Bronchial epithelial cell (primary cell): ENCODE measurements at regions not wholly inside any gene's neighbourhood (a gene's known extent, or its start where the extent isn't known, plus 50 kb on each side); places are given as distances from the start of the nearest gene placed in this dataset.

Experiments
- DNase-seq: peaks from one replicate; pipeline ENCODE4 v3.0.0-alpha.2; 2010; ENCODE audit warnings: low read depth
- FAIRE-seq: peaks from 2 replicates; lab custom pipeline; 2011; peaks lifted over from hg19 to GRCh38; lab: Jason Lieb, UNC
- H3K27me3 ChIP-seq: 2 replicates; pipeline ENCODE4 v1.5.1; 2011; ENCODE audit warnings: low read length; ENCODE audit not compliant: control insufficient read depth, insufficient read depth
- H3K36me3 ChIP-seq: 2 replicates; pipeline ENCODE4 v1.5.1; 2011; ENCODE audit warnings: low read length; ENCODE audit not compliant: control insufficient read depth, insufficient read depth
- H3K4me3 ChIP-seq: 2 replicates; pipeline ENCODE4 v1.5.1; 2011; ENCODE audit warnings: mild to moderate bottlenecking, low read depth, low read length, control low read depth
- CTCF ChIP-seq: IDR thresholded peaks from 2 replicates; pipeline ENCODE4 v1.5.1; 2011; ENCODE audit warnings: mild to moderate bottlenecking, moderate library complexity, low read length, control low read depth, inconsistent platforms; ENCODE audit not compliant: insufficient read depth, severe bottlenecking

GRCh38 chr2:2939078-2939795 is 438.4 kb downstream of the EIPR1 start:
- DNase-seq, result no peak
- H3K4me3 ChIP-seq, result no peak overlapping the region
- no peak for TF ChIP-seq CTCF
- no peak for FAIRE-seq
- no peaks in the 10 kb centered on the region for H3K27me3 ChIP-seq
- no peaks in the 10 kb centered on the region for H3K36me3 ChIP-seq

DNA sequence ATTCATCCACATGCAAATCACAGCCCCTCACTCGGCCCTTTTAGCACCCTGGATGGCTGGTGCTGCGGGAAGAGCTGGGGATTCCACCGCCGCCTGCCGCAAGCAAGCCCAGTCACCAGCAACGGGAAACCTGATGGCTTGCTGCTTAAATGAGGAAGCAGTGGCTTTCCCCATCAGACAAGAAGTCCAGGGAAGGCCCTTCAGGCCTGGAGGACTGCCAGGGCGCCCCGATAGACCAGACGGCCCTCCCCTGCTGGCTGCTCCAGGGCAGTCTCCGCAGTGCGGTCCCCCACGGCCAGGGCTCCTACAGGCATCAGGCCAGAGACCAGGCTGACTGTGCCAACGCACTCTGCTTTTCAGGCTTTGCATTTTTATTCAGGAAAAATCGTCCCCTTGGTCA is 439.1 kb downstream of the EIPR1 start:
- TF ChIP-seq CTCF, result no peak
- H3K36me3 ChIP-seq, result no peaks in the 10 kb centered on the region
- no peaks in the 10 kb centered on the region for H3K27me3 ChIP-seq
- DNase-seq (no peak), FAIRE-seq (no peak)
- H3K4me3 ChIP-seq, result no peak overlapping the region

- Histone ChIP-seq H3K36me3 (no peaks in the 10 kb centered on the region), H3K4me3 (no peak overlapping the region), H3K27me3 (no peaks in the 10 kb centered on the region)
- FAIRE-seq (no peak), DNase-seq (no peak)
- no peak for TF ChIP-seq CTCF
Observed at GRCh38 chr2:2935445-2936149, 442.0 kb downstream of the EIPR1 start.

DNA sequence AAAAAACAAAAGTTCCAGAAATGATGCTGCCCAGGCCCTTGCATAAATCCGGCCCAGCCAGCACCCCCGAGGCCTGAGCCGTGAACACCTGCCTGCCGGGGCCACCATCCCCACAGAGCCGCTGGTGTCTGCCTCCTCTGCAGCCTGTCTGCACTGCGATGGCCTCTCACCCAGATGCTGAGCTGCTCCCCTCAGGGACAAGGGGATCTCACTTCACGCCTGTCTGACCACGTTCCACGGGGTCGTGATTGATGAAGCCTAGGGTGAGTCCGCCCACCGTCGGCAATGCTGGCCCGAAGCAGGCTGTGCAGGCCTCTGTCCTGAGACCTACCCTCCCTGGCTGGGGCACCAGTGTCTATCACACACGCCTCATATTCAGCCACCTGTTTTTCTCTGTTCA is 444.2 kb downstream of the EIPR1 start:
- Histone ChIP-seq H3K27me3 (no peaks in the 10 kb centered on the region), H3K4me3 (no peak overlapping the region), H3K36me3 (no peaks in the 10 kb centered on the region)
- FAIRE-seq, result no peak
- no peak for DNase-seq
- no peak for TF ChIP-seq CTCF

DNA sequence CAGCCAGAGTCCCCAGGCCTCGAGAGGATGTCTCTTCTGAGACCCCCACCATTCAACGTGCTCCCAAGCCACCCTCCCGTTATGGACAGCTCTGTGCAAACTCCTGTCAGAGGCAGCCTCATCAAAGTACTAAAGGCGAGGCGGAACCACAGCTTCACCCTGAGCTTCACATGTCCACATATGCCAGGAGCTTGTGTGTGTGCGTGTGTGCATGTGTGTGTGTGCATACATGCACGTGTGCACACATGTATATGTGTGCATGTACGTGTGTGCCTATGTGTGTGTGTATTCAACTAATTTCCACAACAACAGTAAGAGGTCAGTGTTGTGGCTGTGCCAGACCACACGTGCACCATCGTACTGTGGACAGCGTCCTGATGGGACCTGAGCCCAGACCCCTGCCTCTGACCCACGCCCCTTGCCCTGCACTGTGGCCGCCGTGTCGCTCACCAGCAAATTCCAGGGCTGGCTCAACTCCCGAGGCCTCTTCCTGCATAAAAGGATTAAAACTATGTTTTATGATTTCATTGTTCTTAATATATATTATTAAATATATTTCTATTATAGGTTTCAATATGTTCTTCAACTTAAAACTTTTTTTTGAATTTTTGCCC is 444.8 kb downstream of the EIPR1 start:
- H3K36me3 ChIP-seq, result no peaks in the 10 kb centered on the region
- TF ChIP-seq CTCF, result no peak
- FAIRE-seq, result peak; percentile 85

More for the DNA sequence above, 444.8 kb downstream of the EIPR1 start:
- Histone ChIP-seq H3K4me3 (no peak overlapping the region), H3K27me3 (no peaks in the 10 kb centered on the region)
- DNase-seq, result no peak
